ENCODE measurements at regions not wholly inside any gene's neighbourhood (a gene's known extent, or its start where the extent isn't known, plus 50 kb on each side); places are given as distances from the start of the nearest gene placed in this dataset.
"Not testable (repeated sequence)": the region's sequence is repeated elsewhere in the genome, so short reads cannot be mapped to it uniquely, and the experiment has no call there.

DNA sequence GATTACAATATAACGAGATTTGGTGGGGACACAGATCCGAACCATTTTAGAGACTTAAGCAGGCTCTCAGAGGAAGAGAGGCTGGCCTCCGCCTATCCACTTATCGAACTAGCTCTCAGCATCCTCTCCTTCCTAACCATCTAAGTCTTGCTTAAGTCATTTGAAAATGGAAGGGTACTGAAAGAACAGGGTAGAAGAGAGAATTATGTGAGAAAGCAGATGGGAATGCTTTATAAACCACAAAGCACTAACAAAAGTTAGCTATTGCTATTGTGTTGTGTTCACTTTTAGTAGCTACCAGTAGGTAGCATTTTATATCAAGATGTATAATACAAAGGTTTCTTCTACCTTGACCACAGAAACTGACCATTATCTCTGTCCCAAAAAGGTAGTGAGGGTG lies 153.4 kb upstream of the CADM1 start:
- DNase-seq (ENCODE audit: low spot score), result no peak

DNA sequence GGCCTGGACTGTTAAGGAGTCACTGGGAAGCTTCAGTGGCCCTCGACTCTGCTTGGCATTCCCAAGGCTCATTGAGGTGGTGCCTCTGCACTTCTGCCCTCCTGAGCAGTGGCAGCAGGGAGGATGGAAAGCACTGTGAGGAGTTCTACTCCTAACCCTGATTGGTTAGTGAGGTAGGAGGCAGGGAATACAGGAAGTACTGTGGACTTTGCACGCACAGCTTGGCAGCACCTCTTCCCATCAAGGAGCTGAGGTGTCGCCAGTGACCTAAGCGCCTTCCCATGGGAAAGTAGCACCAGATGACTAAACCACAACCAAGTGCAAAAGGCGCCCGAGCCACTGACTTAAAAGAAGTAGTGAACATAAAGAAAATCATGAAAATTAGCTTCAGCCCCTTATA lies 152.5 kb upstream of the CADM1 start:
- DNase-seq (ENCODE audit: low spot score), result no peak

DNA sequence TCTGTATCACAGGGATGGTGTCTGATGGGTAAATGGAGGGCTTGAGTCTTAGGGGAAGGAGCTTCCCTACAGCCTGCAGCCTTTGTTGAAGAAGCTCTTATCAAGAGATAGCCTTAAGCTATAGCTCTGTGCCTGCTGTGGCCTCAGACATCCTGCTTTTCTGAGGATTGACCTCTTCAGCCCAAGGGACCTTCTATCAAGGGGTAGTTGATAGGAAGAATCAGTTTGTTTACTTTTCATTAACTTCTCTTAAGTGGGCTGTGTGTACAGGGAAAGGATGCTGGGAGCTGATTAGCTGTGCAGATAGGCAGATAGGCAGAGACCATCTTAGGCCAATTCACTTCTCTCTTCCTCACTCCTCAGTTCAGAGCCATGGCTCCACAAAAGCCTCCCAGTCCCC lies 151.8 kb upstream of the CADM1 start:
- DNase-seq (ENCODE audit: low spot score), result no peak

DNA sequence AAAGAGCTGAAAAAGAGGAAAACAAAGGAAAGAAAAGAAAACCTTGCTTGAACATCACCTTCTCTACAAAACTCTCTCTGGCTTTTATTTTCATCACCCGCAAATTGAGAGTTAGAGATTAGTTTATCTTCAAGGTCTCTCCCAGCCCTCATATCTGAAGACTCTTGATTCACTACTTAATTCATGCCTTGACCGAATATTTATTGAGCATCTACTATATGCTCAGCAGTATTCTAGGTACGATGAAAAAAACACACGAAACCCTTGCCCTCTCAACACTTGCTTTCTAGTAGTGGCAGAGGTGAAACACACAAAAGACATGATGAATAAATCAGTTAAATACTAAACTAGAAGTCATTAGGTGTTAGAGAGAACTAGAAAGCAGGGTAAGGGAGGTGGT lies 150.6 kb upstream of the CADM1 start:
- no peak for DNase-seq (ENCODE audit: low spot score)

DNA sequence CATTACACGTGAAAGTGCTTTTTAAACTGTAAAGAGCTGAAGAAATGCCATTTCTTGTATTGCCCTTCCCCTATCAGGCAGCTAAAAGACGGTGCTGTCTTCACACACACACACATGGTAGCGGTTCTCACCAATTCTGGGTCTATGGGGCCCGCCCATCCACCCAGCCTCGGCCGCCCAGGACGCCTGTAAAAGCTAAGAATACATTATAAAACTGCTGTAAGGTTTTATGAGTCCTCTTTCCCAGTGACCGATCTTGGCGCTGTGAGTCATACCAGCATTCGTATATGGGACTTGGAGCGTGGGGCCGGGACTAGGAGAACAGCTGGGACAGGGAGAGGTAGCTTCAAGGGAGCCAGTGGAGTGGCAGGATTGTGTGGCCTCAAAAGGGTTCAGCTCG lies 149.7 kb upstream of the CADM1 start:
- no peak for DNase-seq (ENCODE audit: low spot score)

DNA sequence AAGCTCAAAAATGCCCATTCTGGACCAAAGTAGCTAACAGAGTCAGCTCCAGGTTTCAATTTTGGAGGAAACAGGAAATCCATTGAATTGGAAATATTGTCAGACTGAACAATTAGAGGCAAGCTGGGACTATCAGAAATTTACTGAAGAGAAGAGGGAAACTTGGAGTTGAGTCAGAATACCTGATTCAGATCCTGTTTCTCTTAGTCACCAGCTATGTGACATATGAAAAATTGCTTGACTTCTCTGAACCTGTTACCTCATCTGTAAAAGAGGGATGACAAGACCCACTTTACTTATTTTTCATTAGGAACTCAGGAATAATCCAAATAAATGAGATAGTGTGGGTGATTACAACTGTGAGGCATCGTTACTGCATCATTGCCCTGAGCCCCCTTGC lies 148.9 kb upstream of the CADM1 start:
- DNase-seq (ENCODE audit: low spot score), result peak; percentile 53

DNA sequence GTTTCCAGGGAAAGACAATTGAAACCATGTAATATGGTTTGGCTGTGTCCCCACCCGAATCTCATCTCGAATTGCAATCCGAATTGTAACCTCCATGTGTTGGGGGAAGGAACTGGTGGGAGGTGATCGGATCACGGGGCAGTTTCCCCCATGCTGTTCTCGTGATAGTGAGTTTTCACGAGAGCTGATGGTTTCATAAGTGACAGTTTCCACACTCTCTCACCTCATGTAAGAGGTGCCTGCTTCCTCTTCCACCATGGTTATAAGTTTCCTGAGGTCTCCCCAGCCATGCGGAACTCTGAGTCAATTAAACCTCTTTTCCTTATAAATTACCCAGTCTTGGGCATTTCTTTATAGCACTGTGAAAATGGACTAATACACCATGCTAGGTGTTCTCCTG lies 148.3 kb upstream of the CADM1 start:
- no peak for DNase-seq (ENCODE audit: low spot score)

DNA sequence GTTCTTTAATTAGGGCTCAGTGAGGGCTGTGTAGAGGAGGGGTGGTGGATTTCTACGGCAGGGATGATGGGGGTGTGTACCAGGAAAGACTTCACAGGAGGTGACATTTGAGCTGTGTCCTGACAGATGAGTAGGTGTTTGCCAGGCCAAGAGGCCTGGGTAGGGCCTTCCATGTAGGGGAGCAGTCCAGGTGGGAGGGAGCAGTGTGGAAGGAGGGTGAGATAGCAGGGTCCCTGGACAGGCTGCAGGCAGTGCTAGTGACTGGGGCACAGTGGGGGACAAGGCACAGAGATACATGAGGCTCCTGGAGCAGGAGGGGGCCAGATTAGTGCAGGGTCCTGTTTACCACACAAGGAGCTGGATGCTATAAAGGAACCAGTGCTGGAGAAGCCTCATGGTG lies 147.9 kb upstream of the CADM1 start:
- DNase-seq (ENCODE audit: low spot score), result no peak

DNA sequence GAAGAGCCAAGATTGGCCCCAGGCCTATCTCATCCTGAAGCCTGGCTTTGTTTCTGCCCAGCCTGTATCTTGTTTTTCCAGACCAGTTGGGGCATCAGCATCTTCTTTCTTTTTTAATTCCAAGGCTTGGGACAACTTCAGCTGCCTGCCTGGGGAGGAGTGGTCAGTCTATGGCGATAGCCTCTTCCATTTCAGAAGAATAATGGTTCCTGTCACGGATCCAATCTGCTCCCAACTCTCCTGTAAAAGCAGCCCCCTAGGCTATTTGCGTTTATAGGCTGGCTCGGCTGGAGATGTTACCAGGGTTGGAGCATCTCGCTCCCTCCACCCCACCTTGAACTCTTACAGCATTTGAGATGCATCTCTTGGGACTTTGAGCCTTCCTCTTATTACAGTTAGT lies 145.2 kb upstream of the CADM1 start:
- DNase-seq (ENCODE audit: low spot score), result no peak

DNA sequence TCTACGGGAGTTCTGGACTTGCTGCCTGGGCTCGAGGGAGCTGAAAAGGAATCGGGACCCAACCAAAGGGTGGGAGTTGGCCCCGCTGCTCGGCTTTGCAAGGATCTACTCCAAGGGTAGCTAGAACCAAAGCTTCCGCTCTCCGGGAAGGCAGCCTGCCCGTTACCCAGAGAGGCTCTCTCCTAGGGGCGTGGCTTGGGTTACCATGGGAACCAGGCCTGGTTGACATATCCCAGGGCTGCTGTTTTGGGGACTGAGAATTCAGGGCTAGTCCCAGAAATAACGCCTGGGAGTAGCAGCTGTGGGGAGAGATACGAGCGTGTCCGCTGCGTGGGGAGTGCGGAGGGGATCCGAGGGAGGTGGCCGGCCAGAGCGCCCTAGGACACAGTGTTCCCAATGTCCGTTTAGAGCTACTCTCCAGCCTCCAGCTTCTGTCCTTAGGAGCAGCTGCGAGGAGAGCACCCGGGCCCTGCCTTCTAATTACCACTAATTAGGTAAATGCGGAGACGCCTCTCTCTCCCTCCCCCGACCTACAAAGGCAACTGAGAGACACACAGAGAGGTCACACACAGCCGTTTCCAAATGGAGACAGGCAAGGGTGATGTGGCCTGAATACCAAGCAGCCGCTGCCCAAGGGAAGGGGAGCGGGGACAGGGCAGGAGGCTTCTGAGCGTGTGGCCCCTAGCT lies 141.6 kb upstream of the CADM1 start:
- no peak for DNase-seq (ENCODE audit: low spot score)

DNA sequence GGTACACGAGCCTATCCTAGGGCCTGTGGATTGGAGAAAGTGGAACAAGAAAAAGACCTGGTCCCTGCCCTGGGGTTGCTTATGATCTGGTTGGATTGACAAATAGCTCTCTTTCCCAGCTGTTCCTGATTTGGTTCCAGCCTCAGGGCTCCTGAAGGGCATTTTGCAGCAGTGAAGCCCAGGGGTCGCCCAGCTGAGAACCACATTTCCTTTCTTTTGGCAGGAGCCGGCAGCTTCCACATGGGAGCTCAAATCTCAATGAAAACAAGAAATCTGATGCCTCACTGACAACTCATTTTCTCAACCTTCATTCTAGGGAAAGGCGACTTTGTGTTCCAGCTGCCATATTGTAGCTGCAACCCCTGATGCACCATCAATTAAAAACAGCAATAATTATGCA lies 140.6 kb upstream of the CADM1 start:
- DNase-seq (ENCODE audit: low spot score), result no peak

DNA sequence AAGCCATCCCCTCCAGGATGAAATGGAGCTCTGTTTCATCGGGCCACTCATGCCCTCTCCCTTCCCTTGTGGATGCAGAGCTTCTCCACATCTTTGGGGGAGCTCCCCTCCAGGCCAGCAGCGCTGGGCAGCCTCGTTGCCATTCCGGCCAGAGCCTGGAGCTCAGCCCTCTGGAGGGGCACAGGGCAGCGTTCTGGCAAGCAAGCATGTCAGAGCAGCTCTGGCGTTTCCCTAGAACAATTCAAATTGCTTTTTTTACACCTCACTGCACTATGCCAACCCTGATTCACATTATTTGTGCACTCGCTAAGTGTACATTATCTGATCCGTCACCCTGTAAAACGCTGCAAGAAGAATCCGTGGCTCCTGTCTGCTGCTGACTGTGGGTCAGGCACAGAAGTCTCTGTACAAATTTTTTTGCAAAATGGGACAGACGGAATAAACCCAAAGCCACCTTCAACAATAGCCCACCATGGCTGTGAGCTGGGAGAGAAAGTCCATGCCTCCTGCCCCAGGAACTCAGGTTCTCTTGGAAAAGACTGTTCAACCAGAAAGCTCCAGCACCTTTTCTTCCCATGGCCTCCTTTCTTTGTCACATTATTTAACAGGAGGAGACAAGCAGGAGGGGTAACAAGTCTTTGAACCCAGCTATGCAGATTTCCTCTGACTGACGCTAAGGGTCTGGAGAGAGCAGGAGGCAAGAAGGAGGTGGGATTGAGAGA lies 139.5 kb upstream of the CADM1 start:
- no peak for DNase-seq (ENCODE audit: low spot score)

DNA sequence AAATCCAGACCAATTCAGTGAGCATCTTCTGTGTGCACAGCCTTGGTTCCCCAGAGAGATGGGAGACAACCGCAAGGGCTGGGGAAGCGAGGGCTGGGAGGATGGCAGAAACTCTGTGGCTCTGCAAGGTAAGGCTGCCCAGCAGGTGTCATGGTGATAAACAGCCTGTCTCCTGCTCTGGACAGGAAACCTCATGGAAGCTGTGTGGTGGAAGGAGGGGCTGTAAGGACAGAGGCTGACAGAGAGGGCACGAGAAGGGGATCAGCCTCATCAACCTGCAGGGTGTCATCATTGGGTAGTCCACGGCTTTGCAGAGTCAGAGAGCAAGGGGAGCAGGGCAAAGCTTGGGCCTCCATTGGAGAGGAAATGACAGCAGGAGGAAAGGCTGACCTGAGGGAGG lies 138.4 kb upstream of the CADM1 start:
- DNase-seq (ENCODE audit: low spot score), result no peak

DNA sequence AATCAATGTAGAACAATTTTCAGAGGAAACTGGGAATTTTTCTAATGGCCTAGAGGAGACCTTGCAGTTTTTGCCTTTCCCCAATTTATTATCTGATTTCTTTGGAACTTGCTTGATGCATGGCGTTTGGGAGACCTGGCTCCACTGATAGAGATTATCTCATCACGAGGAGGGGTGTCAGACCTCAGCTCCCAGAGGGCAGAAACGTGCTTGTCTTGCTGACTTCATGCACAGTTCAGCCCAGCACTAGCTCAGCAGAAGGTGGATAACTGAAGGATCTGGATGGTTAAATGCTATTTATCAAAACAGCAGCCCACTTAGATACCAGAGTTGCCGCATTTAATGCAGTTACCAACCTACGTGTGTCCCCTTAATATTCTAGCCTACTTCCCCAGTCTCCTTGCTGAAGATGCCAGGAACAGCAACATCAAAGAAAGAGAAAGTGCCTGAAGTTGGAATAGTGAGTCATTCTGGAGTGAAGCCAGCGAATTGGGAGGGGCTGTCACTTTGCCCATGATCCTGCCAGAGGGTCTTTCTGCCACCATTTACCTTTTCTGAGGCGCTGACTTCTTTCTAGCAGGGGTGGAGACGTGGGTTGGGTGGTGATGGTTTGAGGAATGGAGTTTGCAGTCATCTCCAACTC lies 133.5 kb upstream of the CADM1 start:
- DNase-seq (ENCODE audit: low spot score), result no peak

DNA sequence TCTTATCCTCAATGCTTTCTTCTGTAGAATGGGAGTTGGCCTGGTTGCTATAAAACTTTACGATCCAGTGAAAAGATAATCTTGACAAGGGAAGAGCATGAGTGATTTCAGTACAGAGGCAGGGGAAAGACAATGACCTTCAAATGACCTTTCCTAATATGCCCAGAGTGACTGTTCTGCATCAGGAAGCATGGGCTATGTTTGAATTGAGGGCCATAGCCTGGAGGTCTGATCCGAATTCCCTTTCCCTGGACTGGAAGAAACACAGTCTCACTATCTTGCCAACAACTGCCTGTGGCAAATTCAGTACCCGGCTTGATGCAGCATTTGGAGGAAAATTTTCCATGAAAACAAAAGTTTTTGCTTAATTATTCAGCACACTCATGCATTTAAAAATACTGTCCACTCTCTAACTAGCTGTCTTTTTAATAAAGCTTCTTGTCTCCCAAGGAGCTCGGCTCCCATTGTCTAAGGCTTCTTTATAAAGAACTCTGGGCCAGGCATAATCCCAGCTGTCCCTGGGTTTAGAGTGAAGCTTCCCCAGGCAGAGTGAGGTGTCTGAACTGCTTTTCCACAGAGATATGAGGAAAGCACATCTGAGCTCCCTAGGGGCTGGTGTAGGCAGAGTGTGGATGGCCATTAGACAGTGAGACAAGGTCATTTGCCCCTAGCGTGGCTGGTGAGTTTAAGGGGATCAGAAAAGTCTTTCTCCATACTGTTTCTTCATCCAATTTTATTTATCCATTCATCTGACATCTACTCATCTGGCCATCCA lies 132.7 kb upstream of the CADM1 start:
- DNase-seq (ENCODE audit: low spot score), result no peak

DNA sequence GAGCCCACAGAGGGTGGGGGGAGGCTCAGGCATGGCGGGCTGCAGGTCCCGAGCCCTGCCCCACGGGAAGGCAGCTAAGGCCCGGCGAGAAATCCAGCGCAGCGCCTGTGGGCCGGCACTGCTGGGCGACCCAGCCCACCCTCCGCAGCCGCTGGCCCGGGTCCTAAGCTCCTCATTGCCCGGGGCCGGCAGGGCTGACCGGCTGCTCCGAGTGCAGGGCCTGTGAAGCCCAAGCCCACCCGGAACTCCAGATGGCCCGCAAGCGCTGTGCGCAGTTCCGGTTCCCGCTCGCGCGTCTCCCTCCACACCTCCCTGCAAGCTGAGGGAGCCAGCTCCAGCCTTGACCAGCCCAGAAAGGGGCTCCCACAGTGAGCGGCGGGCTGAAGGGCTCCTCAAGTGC lies 129.8 kb upstream of the CADM1 start:
- DNase-seq (ENCODE audit: low spot score), result not testable (repeated sequence)

DNA sequence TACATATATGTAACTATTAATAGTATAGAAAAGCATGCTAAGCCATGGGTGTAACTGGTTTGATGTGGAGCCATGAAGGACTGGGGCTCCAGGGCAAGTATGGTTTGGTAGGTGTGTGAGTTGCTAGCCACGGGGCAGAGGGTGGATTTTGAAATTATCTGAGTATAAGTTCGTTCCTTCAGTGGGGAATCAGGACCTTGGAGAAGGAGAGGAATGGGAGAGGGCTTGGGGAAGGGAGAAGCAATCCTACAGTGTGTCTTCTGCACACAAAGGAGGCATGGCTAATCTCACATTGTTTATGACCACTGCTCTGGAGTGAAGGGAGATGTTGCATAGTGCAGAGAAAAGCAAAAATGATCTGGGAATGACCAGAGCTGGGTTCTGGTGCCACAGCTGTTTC lies 127.8 kb upstream of the CADM1 start:
- DNase-seq (ENCODE audit: low spot score), result no peak

DNA sequence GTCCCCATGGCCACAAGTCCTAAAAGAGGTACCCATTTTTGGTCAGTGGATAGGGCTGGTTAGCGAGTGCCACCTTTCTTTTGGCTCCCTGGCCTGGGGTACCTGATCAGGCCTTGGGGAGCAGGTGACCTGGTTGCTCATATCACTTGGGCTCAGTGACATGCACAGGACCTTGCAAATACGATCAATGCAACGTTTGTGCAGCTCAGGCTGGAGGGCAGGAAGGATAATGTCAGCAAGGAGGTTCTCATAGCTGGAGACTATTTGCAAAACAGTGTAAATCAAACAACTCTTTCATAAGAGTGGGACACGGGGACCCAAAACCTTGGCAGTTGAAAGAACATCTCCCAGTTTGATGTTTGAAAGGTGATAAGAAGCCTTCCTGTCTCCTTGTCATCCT lies 127.4 kb upstream of the CADM1 start:
- DNase-seq (ENCODE audit: low spot score), result no peak

DNA sequence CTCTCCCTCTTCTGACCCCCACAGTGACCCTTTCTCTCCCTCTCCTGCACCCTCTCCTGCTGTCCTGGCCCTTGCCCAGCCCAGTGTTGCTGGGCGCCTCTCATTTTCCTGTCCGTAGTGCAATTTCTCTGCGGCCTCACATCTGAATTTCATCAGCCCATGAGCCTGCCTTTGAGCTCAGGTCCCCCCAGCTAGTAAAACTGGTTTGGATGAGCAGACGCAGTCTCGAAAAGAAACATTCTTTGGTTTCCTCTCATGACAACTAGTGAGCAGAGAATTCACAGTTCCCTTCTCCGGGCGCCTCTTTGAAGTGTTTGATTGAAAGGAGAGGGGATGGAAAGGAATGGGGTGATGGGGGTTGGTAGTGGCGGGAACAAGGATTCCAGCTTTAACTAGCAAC lies 126.0 kb upstream of the CADM1 start:
- no peak for DNase-seq (ENCODE audit: low spot score)

DNA sequence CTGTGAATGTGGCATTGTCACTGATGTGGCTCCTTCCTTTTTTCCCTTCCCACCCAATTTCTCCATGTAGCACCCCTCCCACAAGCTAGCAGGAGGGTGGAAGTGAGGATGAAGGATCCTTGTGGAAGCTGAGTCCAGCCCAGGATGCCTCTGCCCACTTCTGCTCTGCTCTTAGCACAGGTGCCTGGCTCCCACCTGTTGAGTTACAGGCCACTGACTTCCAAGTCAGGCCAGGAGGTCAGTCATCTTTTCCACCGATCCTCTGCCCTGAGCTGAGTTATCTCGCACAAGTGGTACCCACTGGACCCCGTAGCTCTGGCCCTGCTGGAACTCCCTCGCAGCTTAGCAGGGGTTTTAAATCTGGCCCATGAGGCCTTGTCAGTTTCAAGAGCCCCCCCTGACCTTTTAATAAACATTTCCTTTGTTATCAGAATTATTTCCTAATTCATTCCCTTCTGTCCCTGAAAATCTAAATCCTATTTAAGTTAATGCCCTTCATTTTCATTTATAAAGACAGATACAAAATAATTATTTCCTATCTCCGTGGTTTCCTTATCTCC lies 125.3 kb upstream of the CADM1 start:
- no peak for DNase-seq (ENCODE audit: low spot score)

DNA sequence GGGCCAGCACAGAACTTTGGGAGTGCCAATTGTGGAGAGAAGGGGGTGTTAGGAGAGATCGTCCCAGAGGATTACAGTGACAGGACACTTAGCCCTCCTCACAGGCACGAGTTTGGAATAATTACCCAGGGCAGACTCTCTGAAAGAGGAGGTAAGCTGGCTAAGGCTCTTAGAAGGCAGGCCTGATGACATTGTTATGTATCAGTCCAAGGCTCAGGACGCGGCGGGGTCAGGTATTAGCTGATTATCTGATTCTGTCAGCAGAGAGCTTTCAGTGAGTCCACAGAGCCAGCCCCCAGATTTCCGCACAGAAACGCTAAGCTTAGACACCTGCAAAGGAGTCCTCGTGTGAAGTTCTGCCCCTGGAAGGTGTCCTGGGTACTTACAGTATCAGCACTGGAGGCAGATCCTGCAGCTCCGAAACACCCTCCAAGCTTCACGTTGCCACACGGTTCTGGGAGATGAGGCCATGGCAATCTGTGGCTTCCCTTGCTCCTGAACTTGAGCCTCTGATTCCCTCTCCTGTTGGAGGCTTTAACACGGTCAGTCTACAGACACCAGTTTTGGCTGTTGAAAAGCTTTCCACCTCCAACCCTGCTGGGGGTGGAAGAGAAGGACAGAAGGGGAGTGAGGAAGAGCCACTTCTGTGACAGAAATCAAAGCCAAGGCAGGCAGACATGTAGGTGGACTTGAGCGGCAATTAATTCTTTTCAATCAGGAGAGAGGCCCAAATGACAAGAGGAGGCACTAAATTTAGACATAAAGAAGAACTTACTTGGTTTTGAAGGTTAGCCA lies 123.6 kb upstream of the CADM1 start:
- DNase-seq (ENCODE audit: low spot score), result no peak

DNA sequence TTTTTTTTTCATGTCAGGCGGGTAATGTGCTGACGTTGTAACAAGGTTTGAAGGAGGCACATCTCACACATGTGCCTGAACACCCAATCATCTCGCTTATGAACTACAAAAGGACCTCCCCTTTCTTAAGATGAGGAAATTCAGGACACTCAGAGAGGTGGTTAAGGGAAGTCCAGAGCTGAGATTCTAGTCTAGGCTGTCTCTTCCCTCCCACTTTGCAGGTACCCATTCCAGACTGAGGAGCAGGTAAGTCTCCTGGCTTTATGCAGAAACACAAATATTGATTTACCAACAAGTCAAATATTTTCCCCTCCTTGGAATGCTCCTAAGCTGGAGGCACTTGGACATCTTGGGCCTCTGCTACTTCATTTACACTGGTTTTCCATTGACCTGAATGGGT lies 122.9 kb upstream of the CADM1 start:
- DNase-seq (ENCODE audit: low spot score), result no peak

Measured in kidney capillary endothelial cell (primary cell).